ENCODE measurements at regions not wholly inside any gene's neighbourhood (a gene's known extent, or its start where the extent isn't known, plus 50 kb on each side); places are given as distances from the start of the nearest gene placed in this dataset.

GRCh38 chr17:17411692-17412091, 65.1 kb upstream of the MED9 start:
- no peak for DNase-seq (ENCODE audit: low read depth)
- no peak overlapping the region for H3K4me3 ChIP-seq (ENCODE audit: low read depth, low read length)
- no peak for TF ChIP-seq CTCF (IDR thresholded peaks at IDR 0.05; ENCODE audit: low read depth, low read length, missing control alignments)
- in situ Hi-C loops (cut with HindIII; ENCODE audit: low sequenced_read_pairs), result no loop called here

DNA sequence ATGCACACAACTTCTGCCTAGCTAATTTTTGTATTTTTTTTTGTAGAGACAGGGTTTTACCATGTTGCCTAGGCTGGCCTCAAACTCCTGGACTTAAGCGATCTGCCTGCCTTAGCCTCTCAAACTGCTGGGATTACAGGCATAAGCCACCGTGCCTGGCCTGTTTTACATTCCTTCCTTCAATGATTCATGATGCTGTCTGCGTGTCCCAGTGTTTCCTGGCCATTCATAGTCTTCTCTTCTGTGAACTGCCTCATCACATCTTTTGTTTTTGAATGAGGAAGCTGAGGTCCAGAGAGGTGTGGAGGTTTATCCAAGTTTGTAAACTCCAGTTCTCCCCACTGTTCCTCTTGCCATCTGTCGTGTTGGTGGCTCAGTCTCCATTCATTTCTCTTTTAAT, 64.5 kb upstream of the MED9 start:
- no peak overlapping the region for H3K4me3 ChIP-seq (ENCODE audit: low read depth, low read length)
- in situ Hi-C loops (cut with HindIII; ENCODE audit: low sequenced_read_pairs), result no loop called here
- TF ChIP-seq CTCF (IDR thresholded peaks at IDR 0.05; ENCODE audit: low read depth, low read length, missing control alignments), result no peak
- no peak for DNase-seq (ENCODE audit: low read depth)

GRCh38 chr17:17413215-17413792, 63.5 kb upstream of the MED9 start:
- in situ Hi-C loops (cut with HindIII; ENCODE audit: low sequenced_read_pairs), result no loop called here
- no peak for TF ChIP-seq CTCF (IDR thresholded peaks at IDR 0.05; ENCODE audit: low read depth, low read length, missing control alignments)
- no peak for DNase-seq (ENCODE audit: low read depth)
- H3K4me3 ChIP-seq (ENCODE audit: low read depth, low read length), result no peak overlapping the region

- H3K4me3 ChIP-seq (ENCODE audit: low read depth, low read length), result peak overlapping the region; percentile 28
- in situ Hi-C loops (cut with HindIII; ENCODE audit: low sequenced_read_pairs), result no loop called here
- no peak for DNase-seq (ENCODE audit: low read depth)
- no peak for TF ChIP-seq CTCF (IDR thresholded peaks at IDR 0.05; ENCODE audit: low read depth, low read length, missing control alignments)
Observed at GRCh38 chr17:17413821-17414220, 63.0 kb upstream of the MED9 start.

GRCh38 chr17:17414341-17414805, 62.4 kb upstream of the MED9 start:
- in situ Hi-C loops (cut with HindIII; ENCODE audit: low sequenced_read_pairs), result no loop called here
- TF ChIP-seq CTCF (IDR thresholded peaks at IDR 0.05; ENCODE audit: low read depth, low read length, missing control alignments), result no peak
- peak overlapping the region; percentile 28 for H3K4me3 ChIP-seq (ENCODE audit: low read depth, low read length)
- peak; percentile 88 for DNase-seq (ENCODE audit: low read depth)

- no peak for DNase-seq (ENCODE audit: low read depth)
- no peak for TF ChIP-seq CTCF (IDR thresholded peaks at IDR 0.05; ENCODE audit: low read depth, low read length, missing control alignments)
- no peak overlapping the region for H3K4me3 ChIP-seq (ENCODE audit: low read depth, low read length)
- in situ Hi-C loops (cut with HindIII; ENCODE audit: low sequenced_read_pairs), result no loop called here
Observed at GRCh38 chr17:17415006-17415405, 61.8 kb upstream of the MED9 start.
